Left hindlimb (tissue), 1 donor: ENCODE measurements at regions not wholly inside any gene's neighbourhood (a gene's known extent, or its start where the extent isn't known, plus 50 kb on each side); places are given as distances from the start of the nearest gene placed in this dataset.

ENCODE experiments used
- DNase-seq: peaks from one replicate; pipeline ENCODE4 v3.0.0-alpha.2; 2018

GRCh38 chr18:29647700-29648099, 1394.8 kb downstream of the DSC3 start:
- no peak for DNase-seq

GRCh38 chr18:29644276-29644675, 1398.3 kb downstream of the DSC3 start:
- DNase-seq, result no peak

- no peak for DNase-seq
Measured at GRCh38 chr18:29629493-29630036, 1413.0 kb downstream of the DSC3 start.

- no peak for DNase-seq
Measured at GRCh38 chr18:29626094-29626493, 1416.4 kb downstream of the DSC3 start.

- no peak for DNase-seq
Measured at GRCh38 chr18:29616867-29617266, 1425.7 kb downstream of the DSC3 start.

GRCh38 chr18:29608982-29609381, 1432.1 kb upstream of the CDH2 start:
- no peak for DNase-seq

- no peak for DNase-seq
Measured at GRCh38 chr18:29605365-29605764, 1428.4 kb upstream of the CDH2 start.

- DNase-seq, result no peak
Measured at GRCh38 chr18:29596959-29597358, 1420.0 kb upstream of the CDH2 start.

- no peak for DNase-seq
Measured at GRCh38 chr18:29594493-29594892, 1417.6 kb upstream of the CDH2 start.

- no peak for DNase-seq
Measured at GRCh38 chr18:29588446-29589100, 1411.6 kb upstream of the CDH2 start.

- DNase-seq, result no peak
Measured at GRCh38 chr18:29586210-29586609, 1409.3 kb upstream of the CDH2 start.

GRCh38 chr18:29560270-29560669, 1383.3 kb upstream of the CDH2 start:
- no peak for DNase-seq

- DNase-seq, result no peak
Measured at GRCh38 chr18:29556070-29556469, 1379.1 kb upstream of the CDH2 start.

- DNase-seq, result no peak
Measured at GRCh38 chr18:29549759-29550158, 1372.8 kb upstream of the CDH2 start.

GRCh38 chr18:29547626-29548025, 1370.7 kb upstream of the CDH2 start:
- no peak for DNase-seq

GRCh38 chr18:29540548-29540947, 1363.6 kb upstream of the CDH2 start:
- DNase-seq, result no peak

GRCh38 chr18:29531746-29532145, 1354.8 kb upstream of the CDH2 start:
- DNase-seq, result no peak

GRCh38 chr18:29523371-29523770, 1346.4 kb upstream of the CDH2 start:
- no peak for DNase-seq

- no peak for DNase-seq
Measured at GRCh38 chr18:29512761-29513160, 1335.8 kb upstream of the CDH2 start.

GRCh38 chr18:29512203-29512602, 1335.3 kb upstream of the CDH2 start:
- no peak for DNase-seq

- DNase-seq, result no peak
Measured at GRCh38 chr18:29501952-29502351, 1325.0 kb upstream of the CDH2 start.

GRCh38 chr18:29496152-29496680, 1319.3 kb upstream of the CDH2 start:
- no peak for DNase-seq

- DNase-seq, result no peak
Measured at GRCh38 chr18:29494371-29494770, 1317.4 kb upstream of the CDH2 start.

GRCh38 chr18:29491907-29492306, 1315.0 kb upstream of the CDH2 start:
- no peak for DNase-seq

- DNase-seq, result no peak
Measured at GRCh38 chr18:29488617-29489016, 1311.7 kb upstream of the CDH2 start.
